ENCODE measurements at regions not wholly inside any gene's neighbourhood (a gene's known extent, or its start where the extent isn't known, plus 50 kb on each side); places are given as distances from the start of the nearest gene placed in this dataset.

GRCh38 chr15:95684693-95685115, 645.8 kb upstream of the NR2F2 start:
- no peak for DNase-seq (ENCODE audit: low spot score)
- no peak for TF ChIP-seq CTCF (IDR thresholded peaks at IDR 0.05; ENCODE audit: borderline replicate concordance, control extremely low read depth, extremely low read depth, insufficient read depth, missing control alignments)
- in situ Hi-C loops (cut with MboI; ENCODE audit: low sequenced_read_pairs, unreplicated experiment) = no loop called here

- TF ChIP-seq CTCF (IDR thresholded peaks at IDR 0.05; ENCODE audit: borderline replicate concordance, control extremely low read depth, extremely low read depth, insufficient read depth, missing control alignments) = no peak
- in situ Hi-C loops (cut with MboI; ENCODE audit: low sequenced_read_pairs, unreplicated experiment) = no loop called here
- no peak for DNase-seq (ENCODE audit: low spot score)
Observed at GRCh38 chr15:95687061-95687460, 643.4 kb upstream of the NR2F2 start.

- in situ Hi-C loops (cut with MboI; ENCODE audit: low sequenced_read_pairs, unreplicated experiment) = no loop called here
- DNase-seq (ENCODE audit: low spot score) = no peak
- TF ChIP-seq CTCF (IDR thresholded peaks at IDR 0.05; ENCODE audit: borderline replicate concordance, control extremely low read depth, extremely low read depth, insufficient read depth, missing control alignments) = no peak
Observed at GRCh38 chr15:95687686-95688085, 642.8 kb upstream of the NR2F2 start.

- in situ Hi-C loops (cut with MboI; ENCODE audit: low sequenced_read_pairs, unreplicated experiment) = no loop called here
- DNase-seq (ENCODE audit: low spot score) = peak; percentile 9
Observed at GRCh38 chr15:95690631-95691340, 639.7 kb upstream of the NR2F2 start.

GRCh38 chr15:95693917-95694316, 636.6 kb upstream of the NR2F2 start:
- no peak for TF ChIP-seq CTCF (IDR thresholded peaks at IDR 0.05; ENCODE audit: borderline replicate concordance, control extremely low read depth, extremely low read depth, insufficient read depth, missing control alignments)
- in situ Hi-C loops (cut with MboI; ENCODE audit: low sequenced_read_pairs, unreplicated experiment) = no loop called here
- DNase-seq (ENCODE audit: low spot score) = no peak

More at GRCh38 chr15:95690631-95691340, 639.7 kb upstream of the NR2F2 start:
- no peak for TF ChIP-seq CTCF (IDR thresholded peaks at IDR 0.05; ENCODE audit: borderline replicate concordance, control extremely low read depth, extremely low read depth, insufficient read depth, missing control alignments)

GRCh38 chr15:95698230-95698629, 632.3 kb upstream of the NR2F2 start:
- no peak for TF ChIP-seq CTCF (IDR thresholded peaks at IDR 0.05; ENCODE audit: borderline replicate concordance, control extremely low read depth, extremely low read depth, insufficient read depth, missing control alignments)
- in situ Hi-C loops (cut with MboI; ENCODE audit: low sequenced_read_pairs, unreplicated experiment) = no loop called here
- DNase-seq (ENCODE audit: low spot score) = no peak
